Panc1 (cell line): ENCODE measurements at regions not wholly inside any gene's neighbourhood (a gene's known extent, or its start where the extent isn't known, plus 50 kb on each side); places are given as distances from the start of the nearest gene placed in this dataset.

ENCODE experiments used
- ATAC-seq: fragments of 200-7000 bp; cut with Tn5 transposase; 2 replicates; pipeline ENCODE4 v1.9.1; 2020; ENCODE audit warnings: mild to moderate bottlenecking, moderate library complexity
- BruUV-seq: library from RNA; stranded (reverse); fragments of 400-500 nt; replicated peaks from 2 replicates; lab custom pipeline; 2021; lab: Mats Ljungman, UMichigan
- CTCF ChIA-PET: fragments of 300-600 bp; sonication (Branson Sonifier 250); formaldehyde crosslinking; loops from one replicate; lab custom pipeline; 2022; ENCODE audit warnings: antibody characterized with exemption; lab: Charles Lee
- POLR2A ChIA-PET: fragments of 300-600 bp; sonication (Branson Sonifier 250); formaldehyde crosslinking; loops from one replicate; lab custom pipeline; 2022; ENCODE audit warnings: antibody characterized with exemption; lab: Charles Lee
- DNase-seq: peaks from one replicate; pipeline ENCODE4 v3.0.0-alpha.2; 2010; ENCODE audit warnings: low read depth, low spot score
- H3K27ac ChIP-seq: 2 replicates; pipeline ENCODE4 v1.5.1; 2011; ENCODE audit warnings: mild to moderate bottlenecking, low read length, inconsistent platforms
- H3K27me3 ChIP-seq: fragments of 200-500 bp; sonication (Bioruptor generic); 2 replicates; pipeline ENCODE4 v1.6.0; 2014; ENCODE audit warnings: low read length, inconsistent platforms; ENCODE audit not compliant: control insufficient read depth, insufficient read depth
- H3K36me3 ChIP-seq: fragments of 200-500 bp; sonication (Bioruptor generic); 2 replicates; pipeline ENCODE4 v1.5.1; 2014; ENCODE audit warnings: inconsistent platforms, mild to moderate bottlenecking, low read length, moderate library complexity; ENCODE audit not compliant: control insufficient read depth, insufficient read depth
- H3K4me1 ChIP-seq: 2 replicates; pipeline ENCODE4 v1.5.1; 2011; ENCODE audit warnings: inconsistent platforms, mild to moderate bottlenecking, low read length, moderate library complexity; ENCODE audit not compliant: control insufficient read depth, insufficient read depth
- H3K4me3 ChIP-seq, 2 experiments: 2 replicates each; pipeline ENCODE4 v1.5.1; 2011 to 2012; ENCODE audit warnings: low read depth in 2 of 2, low read length in 2 of 2, mild to moderate bottlenecking in 2 of 2, inconsistent platforms in 1 of 2, moderate library complexity in 1 of 2
- H3K9me3 ChIP-seq: fragments of 200-500 bp; sonication (Bioruptor generic); 2 replicates; pipeline ENCODE4 v1.5.1; 2014; ENCODE audit warnings: low read depth, mild to moderate bottlenecking, inconsistent platforms, low read length, moderate library complexity; ENCODE audit not compliant: control insufficient read depth, insufficient read depth
- CTCF ChIP-seq: fragments of 450-650 bp; IDR thresholded peaks from 2 replicates; pipeline ENCODE4 v1.5.1; 2017; ENCODE audit warnings: mild to moderate bottlenecking
- POLR2AphosphoS5 ChIP-seq: IDR thresholded peaks from 2 replicates; pipeline ENCODE4 v1.6.1; 2012; ENCODE audit warnings: mild to moderate bottlenecking, low read depth, low read length, moderate library complexity
- REST ChIP-seq, 2 experiments: IDR thresholded peaks; 2 replicates each; pipeline ENCODE4 v1.6.1; 2011 to 2012; ENCODE audit warnings: low read depth in 2 of 2, control low read depth in 1 of 2, low read length in 1 of 2, mild to moderate bottlenecking in 1 of 2, moderate library complexity in 1 of 2; ENCODE audit not compliant: insufficient read depth in 1 of 2
- SIN3A ChIP-seq: IDR thresholded peaks from 2 replicates; pipeline ENCODE4 v1.6.1; 2012; ENCODE audit warnings: low read depth, mild to moderate bottlenecking, low read length, moderate library complexity, borderline replicate concordance; ENCODE audit not compliant: insufficient read depth
- TCF7L2 ChIP-seq: IDR thresholded peaks from 2 replicates; pipeline ENCODE4 v1.6.1; 2011; ENCODE audit warnings: mild to moderate bottlenecking, low read depth, low read length, inconsistent platforms
- in situ Hi-C: cut with HindIII; loops from 2 replicates; pipeline ENCODE4 v1.10.0; 2016; ENCODE audit warnings: low sequenced_read_pairs, low pct_unique_long_range_greater_than_20kb
- intact Hi-C: fragments of 100-400 bp; cut with micrococcal nuclease; formaldehyde crosslinking; loops from one replicate; pipeline ENCODE4 v1.10.0; 2022; ENCODE audit not compliant: unreplicated experiment

- DNase-seq (no peak), ATAC-seq (no peak)
- Histone ChIP-seq H3K36me3 (no peaks in the 10 kb centered on the region), H3K4me1 (no peaks in the 10 kb centered on the region), H3K27me3 (no peaks in the 10 kb centered on the region), H3K27ac (no peak overlapping the region), H3K4me3 (no peak overlapping the region), H3K9me3 (no peaks in the 10 kb centered on the region)
- in situ Hi-C loops (no loop called here), intact Hi-C loops (no loop called here)
- BruUV-seq = no TSS peak
- ChIA-PET POLR2A (no interaction called here), CTCF (no interaction called here)
- TF ChIP-seq POLR2AphosphoS5 (no peak), TCF7L2 (no peak), REST (IDR thresholded peaks at IDR 0.05; ENCODE audit: insufficient read depth in 1 of 2, low read depth in 2 of 2, low read length in 1 of 2) (no peak)
Observed at GRCh38 chr1:195327361-195327760, 1280.9 kb downstream of the KCNT2 start.

- no peaks in the 10 kb centered on the region for H3K9me3 ChIP-seq
- TF ChIP-seq REST (IDR thresholded peaks at IDR 0.05; ENCODE audit: insufficient read depth in 1 of 2, low read depth in 2 of 2, low read length in 1 of 2) (no peak), POLR2AphosphoS5 (no peak), SIN3A (no peak), TCF7L2 (no peak), CTCF (no peak)
- in situ Hi-C loops = no loop called here
- DNase-seq (no peak), ATAC-seq (no peak)
- no TSS peak for BruUV-seq
- POLR2A ChIA-PET = no interaction called here
- H3K27ac ChIP-seq = no peak overlapping the region
- no peaks in the 10 kb centered on the region for H3K4me1 ChIP-seq
- H3K36me3 ChIP-seq = no peaks in the 10 kb centered on the region
- no peak overlapping the region for H3K4me3 ChIP-seq
- no peaks in the 10 kb centered on the region for H3K27me3 ChIP-seq
- intact Hi-C loops = no loop called here
- CTCF ChIA-PET = no interaction called here
Observed at GRCh38 chr1:195326325-195326724, 1281.9 kb downstream of the KCNT2 start.
